ENCODE measurements at regions not wholly inside any gene's neighbourhood (a gene's known extent, or its start where the extent isn't known, plus 50 kb on each side); places are given as distances from the start of the nearest gene placed in this dataset.

GRCh38 chr12:12017798-12018197 is 52.9 kb upstream of the BCL2L14 start:
- no peak for DNase-seq

- DNase-seq: no peak
These were observed 52.3 kb upstream of the BCL2L14 start for GRCh38 chr12:12018454-12018853.

- DNase-seq: no peak
These were observed 50.9 kb upstream of the BCL2L14 start for GRCh38 chr12:12019881-12020280.

GRCh38 chr12:12020762-12021161 is 50.0 kb upstream of the BCL2L14 start:
- DNase-seq: no peak
